GM18519 (cell line): ENCODE measurements at regions not wholly inside any gene's neighbourhood (a gene's known extent, or its start where the extent isn't known, plus 50 kb on each side); places are given as distances from the start of the nearest gene placed in this dataset.
"Not testable (repeated sequence)": the region's sequence is repeated elsewhere in the genome, so short reads cannot be mapped to it uniquely, and the experiment has no call there.

Source experiments
- ATAC-seq: cut with Tn5 transposase; IDR thresholded peaks from one replicate; pipeline ENCODE4 v1.9.1; 2021; ENCODE audit warnings: mild to moderate bottlenecking, moderate library complexity; ENCODE audit not compliant: unreplicated experiment, low FRiP score

GRCh38 chr2:122563781-122564180 is 808.3 kb downstream of the TSN start:
- ATAC-seq: no peak

- ATAC-seq: no peak
Measured at GRCh38 chr2:122564843-122565242, 809.4 kb downstream of the TSN start.

- ATAC-seq: no peak
Measured at GRCh38 chr2:122565364-122565763, 809.9 kb downstream of the TSN start.

GRCh38 chr2:122570641-122571040 is 815.2 kb downstream of the TSN start:
- no peak for ATAC-seq

GRCh38 chr2:122571471-122571870 is 816.0 kb downstream of the TSN start:
- not testable (repeated sequence) for ATAC-seq

- ATAC-seq: no peak
Measured at GRCh38 chr2:122575076-122575475, 819.6 kb downstream of the TSN start.

GRCh38 chr2:122583159-122583917 is 827.9 kb downstream of the TSN start:
- no peak for ATAC-seq

GRCh38 chr2:122590524-122590923 is 835.1 kb downstream of the TSN start:
- no peak for ATAC-seq

GRCh38 chr2:122595065-122595464 is 839.6 kb downstream of the TSN start:
- no peak for ATAC-seq

GRCh38 chr2:122596598-122596997 is 841.1 kb downstream of the TSN start:
- ATAC-seq: no peak

GRCh38 chr2:122598784-122599183 is 843.3 kb downstream of the TSN start:
- ATAC-seq: no peak

GRCh38 chr2:122610948-122611609 is 855.6 kb downstream of the TSN start:
- ATAC-seq: no peak

- ATAC-seq: no peak
Measured at GRCh38 chr2:122622934-122623333, 867.5 kb downstream of the TSN start.

- ATAC-seq: no peak
Measured at GRCh38 chr2:122627388-122627787, 871.9 kb downstream of the TSN start.

GRCh38 chr2:122634256-122634655 is 878.8 kb downstream of the TSN start:
- ATAC-seq: no peak

GRCh38 chr2:122634920-122635319 is 879.5 kb downstream of the TSN start:
- ATAC-seq: no peak

GRCh38 chr2:122635686-122636085 is 880.2 kb downstream of the TSN start:
- no peak for ATAC-seq

GRCh38 chr2:122636097-122636496 is 880.6 kb downstream of the TSN start:
- no peak for ATAC-seq

GRCh38 chr2:122639176-122639575 is 883.7 kb downstream of the TSN start:
- ATAC-seq: no peak

GRCh38 chr2:122639711-122640110 is 884.3 kb downstream of the TSN start:
- ATAC-seq: no peak

GRCh38 chr2:122643725-122644329 is 888.4 kb downstream of the TSN start:
- ATAC-seq: no peak

- ATAC-seq: no peak
Measured at GRCh38 chr2:122651236-122651635, 895.8 kb downstream of the TSN start.
